PC-9 (cell line): ENCODE measurements at regions not wholly inside any gene's neighbourhood (a gene's known extent, or its start where the extent isn't known, plus 50 kb on each side); places are given as distances from the start of the nearest gene placed in this dataset.

Experiments
- EZH2 ChIP-seq: fragments of 200-600 bp; sonication (generic); IDR thresholded peaks from 2 replicates; pipeline ENCODE4 v1.8.0; 2017; ENCODE audit warnings: antibody characterized with exemption, low read depth
- TF ChIP-seq, protein P1 (sequence below): fragments of 200-600 bp; sonication (generic); conservative IDR thresholded peaks from 2 replicates; pipeline ENCODE4 v1.6.1; 2017; ENCODE audit warnings: mixed run types, antibody characterized with exemption, mild to moderate bottlenecking, moderate library complexity

GRCh38 chr1:4397196-4397595, 257.2 kb upstream of the AJAP1 start:
- TF ChIP-seq, protein P1, sequence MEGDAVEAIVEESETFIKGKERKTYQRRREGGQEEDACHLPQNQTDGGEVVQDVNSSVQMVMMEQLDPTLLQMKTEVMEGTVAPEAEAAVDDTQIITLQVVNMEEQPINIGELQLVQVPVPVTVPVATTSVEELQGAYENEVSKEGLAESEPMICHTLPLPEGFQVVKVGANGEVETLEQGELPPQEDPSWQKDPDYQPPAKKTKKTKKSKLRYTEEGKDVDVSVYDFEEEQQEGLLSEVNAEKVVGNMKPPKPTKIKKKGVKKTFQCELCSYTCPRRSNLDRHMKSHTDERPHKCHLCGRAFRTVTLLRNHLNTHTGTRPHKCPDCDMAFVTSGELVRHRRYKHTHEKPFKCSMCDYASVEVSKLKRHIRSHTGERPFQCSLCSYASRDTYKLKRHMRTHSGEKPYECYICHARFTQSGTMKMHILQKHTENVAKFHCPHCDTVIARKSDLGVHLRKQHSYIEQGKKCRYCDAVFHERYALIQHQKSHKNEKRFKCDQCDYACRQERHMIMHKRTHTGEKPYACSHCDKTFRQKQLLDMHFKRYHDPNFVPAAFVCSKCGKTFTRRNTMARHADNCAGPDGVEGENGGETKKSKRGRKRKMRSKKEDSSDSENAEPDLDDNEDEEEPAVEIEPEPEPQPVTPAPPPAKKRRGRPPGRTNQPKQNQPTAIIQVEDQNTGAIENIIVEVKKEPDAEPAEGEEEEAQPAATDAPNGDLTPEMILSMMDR = no peak
- no peak for TF ChIP-seq EZH2
